ENCODE measurements at regions not wholly inside any gene's neighbourhood (a gene's known extent, or its start where the extent isn't known, plus 50 kb on each side); places are given as distances from the start of the nearest gene placed in this dataset.

DNA sequence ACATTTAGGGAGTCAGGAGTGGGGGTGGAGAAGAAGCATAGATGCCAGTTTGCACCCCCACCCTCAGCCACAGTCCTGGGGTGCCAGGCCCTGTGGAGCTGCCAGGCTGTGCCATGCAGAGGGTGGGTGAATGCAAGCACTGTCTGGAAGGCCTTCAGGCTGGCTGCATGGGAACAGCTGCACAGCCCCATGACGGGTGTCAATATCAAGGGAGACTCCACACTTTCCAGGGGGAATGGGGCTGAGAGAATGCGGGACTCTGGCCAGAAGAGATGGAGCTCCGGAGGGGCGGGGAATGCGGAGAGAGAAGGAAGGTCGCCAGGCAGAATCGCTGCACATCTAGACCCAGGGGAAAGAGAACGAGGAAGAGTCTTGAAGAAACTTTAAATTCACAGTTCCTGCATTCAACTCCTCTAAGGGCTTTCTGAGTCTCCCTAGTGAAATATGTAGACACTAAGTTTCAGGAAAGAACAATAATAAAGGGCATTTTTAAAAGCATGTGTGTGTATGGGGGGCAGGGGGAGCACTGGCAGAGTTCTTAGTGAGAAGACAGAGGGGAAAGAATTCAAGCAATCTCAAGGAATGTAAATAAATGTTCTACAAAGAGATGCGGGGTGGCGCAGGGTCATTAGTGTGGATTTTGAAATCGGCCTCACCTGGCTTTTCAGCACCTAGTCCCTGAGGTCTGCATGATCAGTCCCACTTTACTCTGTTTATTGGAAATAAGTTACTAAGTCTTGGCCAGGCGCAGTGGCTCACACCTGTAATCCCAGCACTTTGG, 59.1 kb downstream of the BOD1 start:
- DNase-seq (ENCODE audit: low read depth in 2 of 2): no peak

DNA sequence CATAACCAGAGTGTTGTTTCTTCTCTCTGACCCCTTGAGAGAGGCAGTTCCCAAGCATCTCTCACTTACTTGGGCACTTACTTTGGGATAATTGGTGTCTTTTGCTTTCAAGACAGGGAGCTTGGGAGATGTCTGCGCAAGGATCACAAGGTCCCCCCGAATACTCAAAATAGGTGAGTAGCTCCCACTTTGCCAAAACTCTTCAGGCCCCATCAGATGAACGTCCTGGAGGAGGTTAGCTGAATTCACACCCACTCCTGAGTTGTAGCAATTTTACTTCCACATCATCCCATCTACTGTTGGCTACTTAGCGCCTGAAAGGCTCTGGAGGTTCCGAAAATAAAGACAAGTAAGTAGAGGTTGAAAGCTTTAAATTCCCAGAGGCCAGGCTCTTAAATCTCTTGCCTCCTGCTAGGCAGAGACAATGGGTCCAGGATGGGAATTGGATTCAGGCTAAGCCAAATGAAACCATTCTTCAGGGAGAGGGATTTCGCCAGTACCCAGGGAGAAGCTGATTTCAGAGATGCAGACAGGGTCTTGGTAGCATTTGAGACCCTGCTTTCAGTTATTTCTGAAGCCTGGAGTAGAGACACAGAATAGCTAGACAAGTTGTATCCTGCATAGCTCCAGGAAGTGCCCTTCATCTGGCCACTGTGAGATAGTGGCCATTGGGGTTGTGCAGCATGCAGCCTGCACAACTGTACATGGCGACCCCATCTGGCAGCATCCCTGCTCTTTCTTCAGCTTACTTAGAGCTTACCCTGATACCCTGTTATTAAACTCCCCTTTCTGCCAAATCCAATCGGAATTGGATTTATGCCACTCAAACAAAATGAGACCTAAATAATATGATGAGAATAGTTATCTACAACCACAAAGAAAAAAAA, 60.1 kb downstream of the BOD1 start:
- DNase-seq (ENCODE audit: low read depth in 2 of 2): no peak

DNA sequence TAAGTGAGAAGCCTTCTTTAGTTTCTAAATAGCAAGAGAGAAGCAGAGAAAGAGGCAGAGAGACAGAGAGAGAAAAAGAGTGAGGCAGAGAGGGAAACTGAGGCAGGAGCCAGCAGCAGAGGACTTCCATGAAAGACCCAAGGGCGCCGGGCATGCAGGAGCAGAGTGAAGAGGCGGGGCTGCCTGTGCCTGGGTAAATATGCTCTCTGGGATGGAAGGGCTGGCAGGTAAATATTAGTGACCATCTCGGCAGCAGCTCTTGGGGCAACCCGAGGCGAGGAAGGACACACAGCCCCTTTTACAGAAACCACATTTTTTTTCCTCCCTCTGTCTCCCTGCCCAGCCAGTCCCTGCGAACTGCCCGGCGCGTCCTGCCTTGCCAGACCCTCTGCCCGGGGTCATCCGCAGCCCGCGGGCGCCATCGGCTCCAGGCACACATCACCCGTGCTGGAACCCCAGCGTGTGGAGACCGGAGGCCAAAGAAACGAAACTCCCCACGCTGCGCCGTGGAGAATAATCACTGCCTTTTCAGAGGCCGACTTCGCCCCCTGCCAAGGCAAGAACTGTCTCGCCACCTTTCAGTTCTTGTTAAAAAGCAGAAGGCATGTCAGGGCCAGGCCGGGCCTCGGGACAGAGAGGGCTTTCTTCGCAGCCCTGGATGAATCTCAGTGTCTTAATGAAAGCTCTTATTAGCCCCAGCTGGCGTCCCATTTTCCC, 61.3 kb downstream of the BOD1 start:
- no peak for DNase-seq (ENCODE audit: low read depth in 2 of 2)

DNA sequence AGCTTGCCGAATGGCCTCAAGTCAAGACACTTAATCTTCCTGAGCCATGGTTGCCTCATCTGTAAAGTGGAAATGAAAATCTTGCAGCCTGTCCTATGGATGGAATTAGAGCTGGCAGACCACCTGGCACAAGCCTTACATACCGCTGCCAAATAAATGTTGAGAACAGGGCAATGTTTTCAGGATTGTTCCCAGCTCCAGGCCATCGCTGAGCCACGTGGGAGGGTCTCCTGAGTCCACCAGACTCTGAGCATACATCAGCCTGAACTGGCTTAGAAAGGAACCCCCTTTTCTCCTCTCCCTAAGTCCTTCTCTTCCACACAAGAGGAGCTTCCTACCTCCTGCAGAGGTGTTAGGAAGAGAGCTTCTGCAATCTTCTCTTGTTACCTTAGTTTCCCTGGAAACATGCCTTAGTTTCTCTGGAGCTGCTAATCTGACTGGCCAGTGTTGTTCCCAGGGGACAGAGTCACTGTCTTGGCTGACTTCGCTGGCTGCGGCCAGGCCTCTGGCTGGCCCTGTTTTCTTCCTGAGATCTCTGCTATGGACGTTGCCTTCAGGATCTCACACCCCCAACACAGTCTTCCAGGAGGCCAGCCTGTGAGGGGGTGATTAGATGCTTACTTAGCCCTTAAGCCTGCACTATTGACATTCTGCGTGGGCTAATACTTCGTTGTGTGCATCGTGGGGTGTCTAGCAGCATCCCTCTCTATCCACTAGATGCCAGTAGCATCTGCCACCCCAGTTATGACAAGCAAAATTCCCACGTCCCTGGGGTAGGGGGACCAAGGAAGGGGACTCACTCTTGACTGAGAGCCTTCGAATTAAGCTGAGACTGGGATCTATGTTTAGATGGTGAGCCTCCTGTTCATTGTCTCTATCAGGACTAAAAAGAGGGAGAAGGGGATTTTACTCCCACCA, 62.2 kb downstream of the BOD1 start:
- no peak for DNase-seq (ENCODE audit: low read depth in 2 of 2)

DNA sequence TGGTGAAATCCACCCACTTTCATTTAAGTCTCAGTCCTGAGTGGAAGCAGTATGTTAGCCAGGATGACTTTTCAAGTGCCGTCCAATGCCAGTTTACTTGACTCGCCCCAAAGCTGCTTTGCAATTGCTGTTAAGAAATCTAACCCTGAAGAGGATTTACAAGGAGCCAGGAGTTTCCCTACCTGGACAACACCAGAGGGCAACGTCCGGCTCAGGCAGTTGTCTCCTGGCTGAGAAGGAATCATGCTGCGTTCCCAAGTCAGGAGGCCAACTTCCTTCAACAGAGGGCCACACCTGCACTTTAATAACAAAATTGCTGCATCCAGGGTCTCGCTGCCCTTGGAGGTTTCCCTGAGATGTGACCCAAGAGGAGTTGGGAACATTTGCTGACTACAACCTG, 65.8 kb downstream of the BOD1 start:
- no peak for DNase-seq (ENCODE audit: low read depth in 2 of 2)

DNA sequence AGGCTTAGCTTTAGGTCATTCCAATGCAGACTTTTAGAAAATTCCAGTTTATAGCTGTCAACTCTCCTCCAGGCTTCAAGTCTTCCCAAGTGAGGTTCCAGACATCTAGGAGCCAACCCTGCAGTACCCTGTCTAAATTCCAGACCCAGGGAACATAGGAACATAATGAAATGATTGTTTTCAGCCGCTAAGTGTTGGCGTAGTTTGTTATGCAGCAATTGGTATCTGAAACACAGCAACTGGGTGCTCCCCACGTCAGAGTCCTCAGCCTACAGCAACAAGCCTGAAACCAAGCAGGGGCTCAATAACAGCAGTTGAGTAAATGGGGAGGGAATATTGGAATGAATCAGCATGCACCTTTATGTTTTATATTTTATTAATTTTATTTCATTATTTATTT, 66.8 kb downstream of the BOD1 start:
- no peak for DNase-seq (ENCODE audit: low read depth in 2 of 2)

DNA sequence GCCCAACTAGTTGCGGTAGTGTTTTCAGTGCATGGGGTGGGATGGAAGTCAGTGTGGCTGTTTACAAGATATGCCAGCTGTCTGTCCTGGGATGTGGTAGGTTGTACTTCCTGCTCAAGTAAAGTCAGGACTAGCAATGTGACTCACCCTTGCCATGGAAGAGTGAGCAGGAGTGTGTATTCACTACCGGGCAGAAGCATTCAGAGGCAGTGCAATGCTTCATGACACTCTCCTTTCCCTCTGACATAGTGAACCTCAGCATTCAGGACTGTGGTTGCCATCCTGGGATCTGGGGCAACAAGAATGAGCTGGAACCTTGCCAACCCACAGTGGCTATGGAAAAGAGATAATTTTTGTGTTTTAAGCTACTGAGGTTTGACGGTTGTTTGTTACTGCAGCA, 68.9 kb downstream of the BOD1 start:
- no peak for DNase-seq (ENCODE audit: low read depth in 2 of 2)

DNA sequence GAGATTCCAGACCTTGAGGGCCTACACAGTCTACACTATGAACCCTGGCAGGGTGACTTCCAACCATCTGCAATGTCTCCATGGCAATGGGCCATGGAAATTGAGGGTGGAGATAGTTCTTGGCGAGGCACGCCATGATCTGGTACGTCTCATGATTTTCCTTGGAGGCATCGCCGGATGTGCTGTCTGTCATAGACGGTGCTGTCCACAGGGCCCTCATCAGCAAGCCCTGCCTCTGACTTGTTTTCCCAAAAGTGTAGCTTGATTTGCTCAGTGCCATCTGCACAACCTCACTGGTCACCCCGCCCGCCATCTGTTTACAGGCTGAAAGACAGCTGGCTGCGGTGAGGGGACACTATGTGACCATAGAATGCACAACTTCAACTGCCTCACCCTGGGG, 73.5 kb downstream of the BOD1 start:
- no peak for DNase-seq (ENCODE audit: low read depth in 2 of 2)

DNA sequence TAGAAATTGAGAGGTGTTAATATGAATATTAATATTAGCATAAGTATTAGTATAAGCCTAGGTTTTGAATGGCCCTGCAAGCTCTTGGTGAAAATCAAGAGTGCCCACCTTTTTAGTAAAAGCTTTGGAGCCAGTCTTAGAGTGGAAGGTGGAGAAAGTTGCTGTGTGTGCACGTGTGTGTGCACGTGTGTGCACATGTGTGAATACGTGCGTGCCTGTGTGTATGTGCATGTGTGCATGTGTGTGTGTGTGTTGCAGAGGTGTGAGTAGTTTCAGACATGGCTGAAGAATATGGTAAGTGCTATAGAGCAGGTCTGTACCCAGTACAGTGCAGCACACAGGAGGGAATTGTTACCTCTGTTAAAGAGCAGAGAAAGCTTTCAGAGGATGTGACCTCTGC, 74.3 kb downstream of the BOD1 start:
- no peak for DNase-seq (ENCODE audit: low read depth in 2 of 2)

DNA sequence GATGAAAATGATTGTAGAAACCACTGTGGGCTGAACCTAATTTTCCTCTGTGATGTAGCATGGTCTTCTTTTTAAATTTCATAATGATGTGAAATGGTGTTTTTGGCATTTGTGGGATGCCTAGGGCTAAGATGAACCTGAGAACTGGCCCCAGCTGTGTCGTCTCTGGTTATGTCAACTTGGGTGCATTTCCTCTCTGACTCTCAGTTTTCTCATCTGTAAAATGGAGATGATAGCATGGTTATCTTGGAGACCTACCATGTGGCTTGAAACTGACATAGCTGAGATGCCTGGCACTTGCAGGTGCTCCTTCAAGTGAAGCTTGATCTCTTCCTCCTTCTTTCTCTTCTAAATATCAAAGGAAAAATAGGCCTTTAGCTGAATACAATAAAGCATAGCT, 77.8 kb downstream of the BOD1 start:
- no peak for DNase-seq (ENCODE audit: low read depth in 2 of 2)

DNA sequence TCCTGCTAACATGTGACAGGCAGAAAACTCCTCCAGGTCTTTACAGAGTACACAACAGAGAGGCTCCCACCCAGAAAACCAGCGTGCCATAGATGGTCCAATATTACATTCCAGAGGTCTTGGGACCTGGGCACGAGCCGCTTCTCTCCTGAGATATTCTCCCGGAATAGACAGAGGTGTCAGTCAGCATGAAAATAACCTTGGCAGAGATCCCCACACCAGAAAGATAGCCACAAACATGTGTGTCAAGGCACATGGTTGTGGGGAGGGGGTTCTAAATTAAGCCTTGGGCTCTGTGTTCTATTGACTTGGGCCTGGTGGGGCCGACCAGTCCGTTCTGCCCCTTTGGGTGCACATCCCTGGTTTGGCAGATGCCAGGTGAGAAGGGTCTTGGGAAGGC, 78.4 kb downstream of the BOD1 start:
- DNase-seq (ENCODE audit: low read depth in 2 of 2): no peak

DNA sequence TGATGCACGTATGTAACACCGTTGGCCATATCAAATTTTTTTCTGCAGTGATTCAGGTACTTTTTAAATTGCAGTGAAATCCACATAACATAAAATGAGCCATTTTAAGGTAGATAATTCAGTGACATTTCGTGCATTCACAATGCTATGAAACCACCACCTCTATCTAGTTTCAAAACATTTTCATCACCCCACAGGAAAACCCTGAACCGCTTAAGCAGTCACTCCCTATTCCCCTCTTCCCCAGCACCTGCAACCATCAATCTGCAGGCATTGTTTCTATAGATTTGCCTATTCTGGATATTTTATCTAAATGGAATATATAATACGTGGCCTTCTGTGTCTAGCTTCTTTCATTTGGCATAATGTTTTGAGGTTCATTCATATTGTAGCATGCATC, 79.2 kb downstream of the BOD1 start:
- no peak for DNase-seq (ENCODE audit: low read depth in 2 of 2)

DNA sequence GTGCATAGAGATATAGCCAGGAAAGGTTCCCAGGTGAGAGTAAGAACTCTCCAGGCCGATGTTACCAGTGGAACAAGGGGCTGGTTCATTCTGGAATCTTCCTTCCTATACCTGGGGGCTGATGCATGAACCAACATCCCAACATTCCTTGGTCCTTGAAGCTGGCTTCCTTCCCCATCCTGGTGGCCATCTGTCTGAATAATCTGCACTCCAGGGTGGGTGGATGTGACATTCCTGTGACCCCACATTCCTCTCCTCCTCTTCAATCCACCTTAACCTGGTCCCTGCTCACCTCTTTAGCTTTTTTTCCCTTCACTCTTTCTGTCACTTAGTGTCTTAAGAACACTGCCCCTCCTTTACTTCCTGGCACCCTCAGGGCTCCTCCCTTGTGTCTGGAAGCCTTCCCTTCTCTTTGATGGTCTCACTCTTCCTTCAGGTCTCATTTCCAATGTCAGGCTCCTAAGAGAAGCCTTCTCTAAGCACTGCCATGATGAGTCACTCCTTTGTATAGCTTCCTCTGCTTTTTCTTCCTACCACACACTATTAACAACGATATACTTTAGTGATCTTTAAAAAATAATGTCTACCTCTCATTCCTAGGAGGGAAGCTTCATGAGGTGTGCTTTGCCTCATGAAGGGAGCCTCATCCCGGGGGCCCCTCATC, 80.3 kb downstream of the BOD1 start:
- DNase-seq (ENCODE audit: low read depth in 2 of 2): no peak

DNA sequence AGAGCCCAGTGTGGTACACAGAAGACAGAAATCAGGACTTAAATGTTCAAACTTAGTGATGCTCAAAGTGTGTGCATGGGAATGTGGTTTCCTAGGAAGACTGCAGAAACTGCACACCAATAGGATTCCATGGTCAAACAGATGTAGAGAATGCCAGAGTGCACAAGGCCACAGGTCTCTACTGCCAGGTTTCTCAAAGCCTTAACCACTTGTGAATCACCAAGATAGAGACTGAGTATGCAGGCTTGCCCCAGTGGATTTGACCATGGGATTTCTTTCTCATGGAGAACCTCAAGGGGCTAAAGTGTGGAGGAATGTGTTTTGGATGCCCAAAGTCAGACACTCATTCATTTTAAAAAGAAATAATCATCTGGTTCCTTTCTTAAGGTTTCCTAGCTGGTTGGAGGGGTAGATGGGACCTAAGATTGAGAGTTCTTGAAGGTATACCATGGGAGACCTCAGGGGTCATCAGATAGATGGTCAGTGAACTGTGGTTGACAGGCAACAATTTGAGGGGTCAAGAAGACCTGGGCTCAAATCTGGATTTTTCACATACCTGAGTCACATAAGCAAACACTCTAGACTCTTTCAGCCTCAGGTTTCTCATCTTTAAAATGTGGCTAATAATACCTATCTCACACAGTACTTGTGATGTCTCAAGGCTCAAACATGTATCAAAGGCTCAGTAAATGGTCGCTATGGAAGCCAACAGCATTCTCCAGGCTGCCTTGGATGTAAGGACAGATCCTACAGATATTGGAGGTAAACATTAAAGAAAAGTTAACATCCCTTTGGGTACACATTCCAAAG, 81.1 kb downstream of the BOD1 start:
- no peak for DNase-seq (ENCODE audit: low read depth in 2 of 2)

DNA sequence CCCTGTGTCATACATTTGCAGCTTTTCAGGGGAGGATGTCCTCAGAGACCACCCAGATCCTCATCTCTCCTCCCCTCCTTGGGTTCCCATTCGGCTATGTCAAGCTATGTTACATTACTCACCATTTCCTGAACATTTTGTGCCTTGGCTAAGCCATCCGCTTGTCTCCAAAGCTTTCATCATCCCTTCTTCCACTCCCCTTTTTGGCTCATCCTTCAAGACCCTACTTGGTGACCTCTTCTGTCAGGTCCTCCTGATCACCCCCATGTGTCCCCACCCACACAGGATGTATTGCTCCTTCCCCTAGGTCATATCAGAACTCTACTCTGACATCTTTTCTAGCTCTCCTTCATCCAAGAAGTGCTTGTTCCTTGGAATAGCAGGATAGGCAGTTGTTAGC, 81.8 kb downstream of the BOD1 start:
- no peak for DNase-seq (ENCODE audit: low read depth in 2 of 2)

DNA sequence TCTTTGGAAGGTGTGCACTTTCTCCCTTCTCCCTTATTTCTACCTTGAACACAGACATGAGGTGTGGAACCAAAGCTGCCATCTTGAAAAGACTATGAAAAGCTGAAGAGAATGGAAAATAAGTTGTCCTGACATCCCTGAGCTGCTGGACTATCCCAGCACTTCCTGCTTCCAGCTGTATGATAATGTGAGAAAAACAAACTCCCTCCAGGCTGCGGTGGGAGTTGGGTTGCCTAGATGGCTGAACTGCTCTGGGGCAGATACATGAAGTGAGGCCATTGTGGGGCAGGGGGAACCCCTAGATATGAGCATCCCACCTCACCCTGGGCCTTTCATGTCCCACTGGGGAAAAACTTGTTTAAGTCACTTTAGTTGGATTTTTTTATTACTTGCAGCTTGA, 82.4 kb downstream of the BOD1 start:
- DNase-seq (ENCODE audit: low read depth in 2 of 2): no peak

DNA sequence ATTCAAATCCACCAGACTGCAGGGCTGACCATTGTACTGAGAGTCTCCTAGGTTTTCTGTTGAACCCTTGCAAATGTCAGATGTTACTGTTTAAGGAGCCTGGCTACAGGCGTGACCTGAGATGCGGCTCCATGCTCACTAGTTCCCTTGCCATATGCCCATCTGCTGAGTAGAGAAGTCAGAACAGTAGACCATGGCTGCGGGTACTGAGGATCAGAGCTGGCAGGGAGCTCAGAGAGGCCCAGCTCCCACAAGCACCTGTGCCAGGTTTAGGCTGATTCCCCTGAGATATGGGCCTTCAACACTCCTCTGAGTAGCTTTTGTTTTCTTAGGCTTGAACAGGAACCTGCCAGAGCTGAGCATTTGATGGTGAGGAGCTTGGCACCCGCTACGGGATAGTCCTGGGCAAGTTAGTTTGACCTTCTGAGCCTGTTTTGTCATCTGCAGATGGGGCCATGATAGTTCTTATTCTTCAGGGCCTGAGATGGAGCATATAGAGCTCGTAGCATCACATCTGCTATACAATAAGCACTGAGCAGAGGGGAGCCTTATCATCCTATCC, 83.7 kb downstream of the BOD1 start:
- no peak for DNase-seq (ENCODE audit: low read depth in 2 of 2)

DNA sequence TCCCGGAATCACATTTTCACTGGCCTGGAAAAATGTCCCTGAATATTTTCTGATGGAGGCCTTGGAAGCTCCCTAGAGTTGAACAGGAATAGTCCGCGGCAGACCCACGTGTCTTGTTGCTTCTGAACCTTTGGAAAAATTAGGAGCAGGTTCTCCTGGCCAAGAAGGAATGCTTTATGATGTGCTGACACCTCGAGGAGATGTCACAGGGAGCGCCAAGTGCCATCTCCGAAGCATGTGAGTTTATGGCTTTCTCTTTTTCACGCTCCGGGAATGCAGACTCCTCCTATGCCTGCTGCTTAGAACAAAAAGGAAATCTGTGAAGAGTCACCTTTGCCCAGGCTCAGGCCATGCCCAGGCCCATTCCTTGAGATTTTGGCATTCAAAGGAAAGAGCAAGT, 84.6 kb downstream of the BOD1 start:
- DNase-seq (ENCODE audit: low read depth in 2 of 2): no peak

DNA sequence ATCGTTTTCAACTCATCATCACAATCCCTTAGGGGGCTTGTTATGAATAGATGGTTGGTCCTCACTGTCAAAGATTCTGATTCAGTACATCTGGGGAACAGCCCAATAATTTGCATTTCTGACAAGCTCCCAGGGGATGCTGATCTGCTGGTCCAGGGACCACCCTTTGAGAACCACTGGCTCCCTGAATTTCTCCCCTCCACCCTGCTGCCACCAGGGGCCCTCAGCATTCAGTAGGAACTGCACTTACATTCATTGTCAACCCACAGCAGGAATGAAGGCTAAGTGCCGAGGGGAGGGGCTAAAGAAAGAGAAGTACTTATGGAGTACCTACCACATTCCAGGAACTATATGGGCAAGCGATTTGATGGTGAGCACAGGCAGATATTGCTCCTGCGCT, 85.9 kb downstream of the BOD1 start:
- no peak for DNase-seq (ENCODE audit: low read depth in 2 of 2)

DNA sequence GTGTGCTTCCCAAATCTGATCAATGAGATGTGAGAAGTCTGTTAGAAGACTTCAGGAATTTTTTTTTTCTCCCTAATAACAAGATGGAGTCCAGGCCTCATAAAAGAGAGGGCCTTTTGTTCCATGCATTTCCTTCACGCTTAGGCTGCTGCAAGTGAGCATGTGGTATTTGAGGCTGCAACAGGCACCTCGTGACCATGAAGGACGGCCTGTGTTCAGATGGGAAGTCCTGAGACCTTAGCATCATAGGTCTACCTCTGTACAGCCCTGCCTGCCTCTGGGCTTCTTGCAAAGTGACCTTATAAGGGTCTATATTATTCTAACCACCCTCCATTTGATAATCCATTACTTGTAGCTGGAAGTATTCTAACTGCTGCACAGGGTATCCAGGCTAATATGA, 86.6 kb downstream of the BOD1 start:
- no peak for DNase-seq (ENCODE audit: low read depth in 2 of 2)
